ENCODE measurements at regions not wholly inside any gene's neighbourhood (a gene's known extent, or its start where the extent isn't known, plus 50 kb on each side); places are given as distances from the start of the nearest gene placed in this dataset.

DNA sequence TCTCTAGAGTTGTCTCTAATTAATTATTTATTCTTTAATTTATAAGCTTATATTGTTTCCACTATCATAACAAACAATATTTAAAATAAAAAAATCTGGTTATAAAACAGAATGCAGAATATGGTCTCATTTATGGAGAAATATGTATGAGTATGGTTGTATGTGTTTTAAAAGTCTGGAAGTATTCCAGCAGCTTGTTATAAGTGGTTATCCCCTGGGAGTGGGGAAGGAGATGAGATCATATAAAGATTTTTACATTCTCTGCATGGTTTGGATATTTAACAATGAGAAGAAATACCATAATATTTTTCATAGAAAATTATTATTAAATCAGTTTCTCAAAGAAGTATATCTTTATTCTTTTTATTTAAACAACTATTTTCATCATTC is 135.4 kb upstream of the MB21D2 start:
- no peak for TF ChIP-seq POLR2AphosphoS5 (IDR thresholded peaks at IDR 0.05; ENCODE audit: low read depth, low read length)
- TF ChIP-seq POLR2A (IDR thresholded peaks at IDR 0.05; ENCODE audit: low read depth, low read length): no peak
- no peak for TF ChIP-seq TAF1 (IDR thresholded peaks at IDR 0.05; ENCODE audit: low read depth, low read length)
- TF ChIP-seq POU2F2 (IDR thresholded peaks at IDR 0.05; ENCODE audit: low read depth, low read length): no peak
